ENCODE measurements at regions not wholly inside any gene's neighbourhood (a gene's known extent, or its start where the extent isn't known, plus 50 kb on each side); places are given as distances from the start of the nearest gene placed in this dataset.
A peak's percentile ranks its signal among the peaks of the same experiment; 100 is the strongest.
"Not testable (repeated sequence)": the region's sequence is repeated elsewhere in the genome, so short reads cannot be mapped to it uniquely, and the experiment has no call there.

GRCh38 chr11:71783191-71783590, 49.8 kb upstream of the DEFB108B start:
- peaks cover 0 to 12% (median 12%) of the 10 kb centered on the region in 4 donors for H3K4me1 Mint-ChIP-seq
- ATAC-seq, H3K27me3 Mint-ChIP-seq: not testable (repeated sequence)

More at GRCh38 chr11:71783191-71783590, 49.8 kb upstream of the DEFB108B start:
- H3K9me3 Mint-ChIP-seq, H3K4me3 Mint-ChIP-seq, H3K36me3 Mint-ChIP-seq, POLR2A ChIA-PET, DNase-seq: not testable (repeated sequence)
- H3K27ac Mint-ChIP-seq: peak overlapping the region in 1 of 10 donors; percentile 43
